GM12873 (cell line): ENCODE measurements at regions not wholly inside any gene's neighbourhood (a gene's known extent, or its start where the extent isn't known, plus 50 kb on each side); places are given as distances from the start of the nearest gene placed in this dataset.

Source experiments
- TF ChIP-seq, protein P1 (sequence below): IDR thresholded peaks from 2 replicates; pipeline ENCODE4 v1.5.1; 2012; ENCODE audit warnings: low read depth, mild to moderate bottlenecking, moderate library complexity, low read length, control low read depth; ENCODE audit not compliant: insufficient read depth; ENCODE audit errors: missing control alignments

DNA sequence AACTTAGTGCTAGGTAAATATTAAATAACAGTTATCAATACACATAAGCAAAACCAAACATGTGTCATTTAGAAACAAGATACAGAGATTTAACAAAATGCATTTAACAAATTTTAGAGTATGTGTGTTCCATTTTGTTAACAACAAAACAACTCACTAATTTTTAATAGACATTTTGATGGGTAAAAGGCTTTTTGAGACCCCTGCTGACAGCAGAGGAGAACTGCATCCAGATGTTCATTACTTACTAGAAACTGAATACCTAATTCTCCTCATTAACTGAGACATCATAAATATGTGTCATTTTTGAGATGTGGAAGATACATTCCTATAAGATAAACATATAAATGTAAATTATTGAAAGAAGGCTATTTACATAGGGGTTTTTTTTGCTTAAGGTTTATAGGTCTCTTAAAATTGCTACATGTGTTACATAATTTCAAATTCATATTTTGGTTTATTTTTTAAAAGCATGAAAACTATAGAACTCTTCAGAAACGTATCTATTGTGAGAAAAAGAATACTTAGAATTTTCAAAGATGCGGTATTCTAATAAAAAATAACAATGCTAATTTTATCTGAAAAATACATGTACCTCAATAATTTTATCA, 1009.8 kb downstream of the TUSC7 start:
- TF ChIP-seq, protein P1, sequence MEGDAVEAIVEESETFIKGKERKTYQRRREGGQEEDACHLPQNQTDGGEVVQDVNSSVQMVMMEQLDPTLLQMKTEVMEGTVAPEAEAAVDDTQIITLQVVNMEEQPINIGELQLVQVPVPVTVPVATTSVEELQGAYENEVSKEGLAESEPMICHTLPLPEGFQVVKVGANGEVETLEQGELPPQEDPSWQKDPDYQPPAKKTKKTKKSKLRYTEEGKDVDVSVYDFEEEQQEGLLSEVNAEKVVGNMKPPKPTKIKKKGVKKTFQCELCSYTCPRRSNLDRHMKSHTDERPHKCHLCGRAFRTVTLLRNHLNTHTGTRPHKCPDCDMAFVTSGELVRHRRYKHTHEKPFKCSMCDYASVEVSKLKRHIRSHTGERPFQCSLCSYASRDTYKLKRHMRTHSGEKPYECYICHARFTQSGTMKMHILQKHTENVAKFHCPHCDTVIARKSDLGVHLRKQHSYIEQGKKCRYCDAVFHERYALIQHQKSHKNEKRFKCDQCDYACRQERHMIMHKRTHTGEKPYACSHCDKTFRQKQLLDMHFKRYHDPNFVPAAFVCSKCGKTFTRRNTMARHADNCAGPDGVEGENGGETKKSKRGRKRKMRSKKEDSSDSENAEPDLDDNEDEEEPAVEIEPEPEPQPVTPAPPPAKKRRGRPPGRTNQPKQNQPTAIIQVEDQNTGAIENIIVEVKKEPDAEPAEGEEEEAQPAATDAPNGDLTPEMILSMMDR, result peak; percentile 66

DNA sequence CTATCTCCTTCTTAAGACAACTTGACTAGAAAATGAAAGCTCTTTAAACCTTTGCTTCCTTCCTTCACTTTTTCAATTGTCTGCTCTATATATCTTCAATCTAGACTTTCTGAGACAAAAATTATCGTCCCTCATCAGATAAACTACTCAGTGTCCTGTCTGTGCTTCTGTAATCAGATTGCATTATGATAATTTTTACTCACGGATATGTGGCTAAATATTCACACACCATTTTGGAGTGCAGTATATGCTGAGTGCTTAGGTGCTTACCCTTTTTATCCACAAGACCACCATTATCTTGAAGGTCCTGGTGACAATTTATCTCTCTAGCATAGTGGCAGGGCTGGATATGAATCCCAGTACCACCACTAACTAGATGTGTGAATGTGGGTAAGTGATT, 1012.3 kb downstream of the TUSC7 start:
- TF ChIP-seq, protein P1, result no peak

DNA sequence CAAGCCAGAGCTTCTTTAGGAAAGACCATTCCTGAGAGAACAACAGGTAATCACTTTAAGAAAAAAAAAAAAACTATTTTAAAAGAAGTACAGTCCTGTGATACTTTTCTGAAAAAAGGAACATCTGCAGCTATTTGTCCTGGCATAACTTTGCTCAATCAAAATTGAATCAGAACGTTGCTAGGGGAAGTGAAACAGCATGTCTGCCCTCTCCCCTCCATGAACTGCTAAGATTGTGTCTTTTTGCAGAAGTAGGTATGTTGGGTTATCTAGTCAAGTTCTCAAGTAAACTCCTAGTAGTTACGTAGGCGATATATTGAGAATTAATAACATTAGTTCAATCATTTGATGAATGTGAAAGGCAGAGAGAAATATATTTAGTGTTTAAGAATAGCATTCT, 1013.3 kb downstream of the TUSC7 start:
- TF ChIP-seq, protein P1, result no peak

DNA sequence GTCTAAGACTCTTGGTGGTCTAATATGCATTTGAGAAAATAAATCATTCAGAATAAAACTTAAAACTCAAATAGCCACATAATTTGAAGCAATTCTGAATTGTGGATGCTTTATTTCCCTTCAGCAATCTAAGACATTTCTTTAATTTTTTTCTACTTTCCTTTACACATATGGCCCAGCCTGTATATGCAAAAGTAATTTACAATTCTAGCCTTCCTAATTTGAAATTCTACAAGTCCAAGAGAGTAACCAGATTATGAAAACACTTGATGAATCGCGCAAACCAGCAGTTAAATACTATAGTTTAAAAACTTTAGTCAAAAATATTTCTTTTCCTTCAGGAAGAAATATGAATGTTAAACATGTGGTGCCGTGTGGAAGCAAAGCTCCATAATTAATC, 1014.2 kb downstream of the TUSC7 start:
- TF ChIP-seq, protein P1, result no peak

DNA sequence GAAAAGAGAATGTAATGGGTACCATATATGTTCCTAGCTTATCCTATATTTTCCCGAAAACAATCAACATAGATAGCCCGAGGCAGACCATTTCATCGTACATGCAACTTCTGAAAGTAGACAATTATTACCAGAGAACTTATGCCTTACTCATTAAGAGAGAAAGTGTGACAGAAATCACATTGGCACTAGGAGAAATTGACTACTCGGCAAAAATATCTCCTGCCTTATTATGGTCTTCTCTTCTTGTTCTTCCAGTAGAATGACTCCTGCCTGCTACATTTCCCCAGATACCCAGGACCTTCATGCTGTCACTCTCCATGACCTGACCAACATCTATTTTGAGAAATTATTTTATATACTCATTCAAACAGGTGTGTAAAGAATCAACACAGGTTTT, 1015.7 kb downstream of the TUSC7 start:
- TF ChIP-seq, protein P1, result no peak

DNA sequence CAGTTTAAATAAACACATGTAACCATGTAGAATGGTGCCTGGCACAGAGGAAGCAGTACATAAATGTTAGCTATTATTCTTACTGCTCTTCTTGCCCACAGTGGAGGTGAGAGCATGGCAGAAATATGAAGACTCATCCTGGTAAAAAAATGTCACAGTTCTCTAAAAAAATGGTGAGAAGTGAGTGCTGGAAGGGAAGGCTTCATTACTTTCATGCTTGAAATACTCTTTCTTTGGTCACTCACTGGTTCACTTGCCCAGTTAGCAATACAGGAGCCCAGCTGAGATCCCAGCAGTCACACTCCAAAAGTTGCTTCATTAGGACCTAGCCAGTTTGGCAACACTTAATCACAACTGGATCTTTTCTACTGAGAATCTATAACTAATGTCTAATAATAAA, 1017.2 kb downstream of the TUSC7 start:
- TF ChIP-seq, protein P1, result no peak

DNA sequence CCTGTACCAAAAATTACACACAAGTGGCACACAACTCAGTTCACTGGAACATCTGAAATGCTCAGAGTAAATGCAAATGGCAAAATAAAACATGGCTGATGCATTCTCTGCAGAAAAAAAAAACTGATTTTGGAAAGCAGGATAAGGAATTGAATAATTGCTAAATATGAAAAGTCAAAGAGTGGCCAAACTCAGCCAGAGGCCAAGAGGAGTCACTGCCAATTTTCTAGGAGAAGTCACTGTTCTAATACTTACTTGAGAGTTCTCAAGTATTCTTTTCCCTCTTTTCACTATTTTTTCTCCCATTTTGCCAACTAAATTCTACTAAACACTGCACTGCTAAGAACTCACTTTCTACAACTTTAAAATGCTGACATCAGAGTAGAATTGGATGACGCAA, 1018.6 kb downstream of the TUSC7 start:
- TF ChIP-seq, protein P1, result no peak
